ENCODE measurements at regions not wholly inside any gene's neighbourhood (a gene's known extent, or its start where the extent isn't known, plus 50 kb on each side); places are given as distances from the start of the nearest gene placed in this dataset.

- Histone ChIP-seq H2BK5ac (ENCODE audit: insufficient read length, low read length) (no peak overlapping the region), H2BK12ac (ENCODE audit: insufficient read length, low read depth, low read length) (no peak overlapping the region), H2AFZ (ENCODE audit: low read length) (no peak overlapping the region), H2BK15ac (ENCODE audit: low read depth, low read length) (no peak overlapping the region), H3K9ac (ENCODE audit: extremely low read depth, insufficient read length, low read length) (no peak overlapping the region), H3K4me1 (ENCODE audit: insufficient read depth, low read length) (no peaks in the 10 kb centered on the region), H3K9me3 (ENCODE audit: control insufficient read depth, low read depth, low read length) (no peaks in the 10 kb centered on the region), H4K5ac (ENCODE audit: insufficient read length, low read depth, low read length) (no peak overlapping the region), H3K23me2 (ENCODE audit: insufficient read length, low read depth, low read length, poor library complexity, severe bottlenecking) (no peaks in the 10 kb centered on the region), H4K20me1 (ENCODE audit: control insufficient read depth, insufficient read depth, insufficient read length) (no peaks in the 10 kb centered on the region), H4K8ac (replicated peaks; ENCODE audit: insufficient read length, low read depth, low read length) (no peak overlapping the region), H3K79me1 (ENCODE audit: insufficient read depth, low read depth, low read length, poor library complexity, severe bottlenecking) (no peaks in the 10 kb centered on the region), H3K4ac (ENCODE audit: low read depth, low read length) (no peak overlapping the region), H3T11ph (ENCODE audit: low read length) (no peak overlapping the region), H2BK20ac (ENCODE audit: low read depth, low read length, poor library complexity, severe bottlenecking) (no peak overlapping the region), H3K18ac (ENCODE audit: insufficient read length, low read depth, low read length) (no peak overlapping the region), H3K27me3 (ENCODE audit: insufficient read depth, low read length) (no peaks in the 10 kb centered on the region), H2BK120ac (ENCODE audit: low read depth, low read length, poor library complexity, severe bottlenecking) (no peak overlapping the region), H3K4me2 (ENCODE audit: insufficient read depth, insufficient read length, low read length) (no peak overlapping the region), H4K91ac (ENCODE audit: insufficient read length, low read depth, low read length) (no peak overlapping the region), H3K27ac (ENCODE audit: insufficient read length, low read depth, low read length) (no peak overlapping the region), H2AK5ac (ENCODE audit: insufficient read length, low read length) (no peak overlapping the region), H3K23ac (ENCODE audit: insufficient read length, low read depth, low read length) (no peak overlapping the region), H3K56ac (ENCODE audit: insufficient read length, low read depth, low read length) (no peak overlapping the region), H3K79me2 (ENCODE audit: insufficient read depth, low read length) (no peaks in the 10 kb centered on the region), H3K14ac (ENCODE audit: insufficient read depth, low read length) (no peak overlapping the region)
- Mint-ChIP-seq H3K4me1 (peaks cover 11 to 14% of the 10 kb centered on the region in 2 experiments), H3K9me3 (no peaks in the 10 kb centered on the region), H3K4me3 (no peak overlapping the region), H3K27ac (no peak overlapping the region), H3K27me3 (ENCODE audit: low read depth) (no peaks in the 10 kb centered on the region), H3K36me3 (ENCODE audit: insufficient read depth in 1 of 3, low read depth in 3 of 3) (no peaks in the 10 kb centered on the region; a peak in 1 of 7 replicates)
- TF ChIP-seq CTCF (conservative IDR thresholded peaks at IDR 0.05): no peak
- no peak for DNase-seq
- no CpG with 5 or more reads among the region's 12 CpGs for WGBS (ENCODE audit: extremely low coverage, insufficient read length, low lambda C conversion rate)
Measured at GRCh38 chr9:16343249-16344237, 526.9 kb downstream of the BNC2 start.
